Spleen (tissue), 11 donors: ENCODE measurements at regions not wholly inside any gene's neighbourhood (a gene's known extent, or its start where the extent isn't known, plus 50 kb on each side); places are given as distances from the start of the nearest gene placed in this dataset.
A peak's percentile ranks its signal among the peaks of the same experiment; 100 is the strongest.

Source experiments
- DNase-seq: peaks from one replicate; pipeline ENCODE4 v3.0.0-alpha.2; 2020
- H3K27ac ChIP-seq, 8 donors: fragments of 200-600 bp; sonication (generic) in 7 of 8; 1 replicate in 4 of 8; 2 replicates in 4 of 8; pipeline versions ENCODE4 v1.5.0 to v1.8.0; 2016 to 2021; ENCODE audit warnings: inconsistent platforms in 4 of 8, mild to moderate bottlenecking in 4 of 8, moderate library complexity in 1 of 8
- H3K27me3 ChIP-seq, 7 donors: fragments of 200-600 bp; sonication (generic) in 6 of 7; replicated peaks in 1 of 7; 1 replicate in 4 of 7; 2 replicates in 3 of 7; pipeline versions ENCODE4 v1.5.0 to v1.8.0; 2016 to 2021; ENCODE audit warnings: inconsistent platforms in 3 of 7, mild to moderate bottlenecking in 1 of 7
- H3K36me3 ChIP-seq, 6 donors: fragments of 200-600 bp; sonication (generic) in 5 of 6; 1 replicate in 4 of 6; 2 replicates in 2 of 6; pipeline versions ENCODE4 v1.5.0 to v1.8.0; 2016 to 2021; ENCODE audit warnings: inconsistent platforms in 2 of 6
- H3K4me1 ChIP-seq, 6 donors: fragments of 200-600 bp; sonication (generic) in 5 of 6; 1 replicate in 3 of 6; 2 replicates in 3 of 6; pipeline versions ENCODE4 v1.5.0 to v1.8.0; 2016 to 2021; ENCODE audit warnings: inconsistent platforms in 3 of 6
- H3K4me3 ChIP-seq, 8 donors: fragments of 200-600 bp; sonication (generic) in 7 of 8; 1 replicate in 4 of 8; 2 replicates in 4 of 8; pipeline versions ENCODE4 v1.5.0 to v1.8.0; 2016 to 2021; ENCODE audit warnings: inconsistent platforms in 4 of 8, mild to moderate bottlenecking in 4 of 8, moderate library complexity in 2 of 8
- H3K9me3 ChIP-seq, 8 donors: fragments of 200-600 bp; sonication (generic) in 7 of 8; 1 replicate in 4 of 8; 2 replicates in 4 of 8; pipeline versions ENCODE4 v1.5.0 to v1.8.0; 2016 to 2021; ENCODE audit warnings: inconsistent platforms in 4 of 8
- CTCF ChIP-seq, 11 experiments: fragments of 200-600 bp in 7 of 11; fragments of 450-650 bp in 4 of 11; sonication (generic) in 4 of 11; IDR thresholded peaks in 8 of 11; conservative IDR thresholded peaks in 3 of 11; 1 replicate in 7 of 11; 2 replicates in 4 of 11; pipeline versions ENCODE4 v1.4.0 to v1.8.0; 2016 to 2021; ENCODE audit warnings: antibody characterized with exemption in 11 of 11, inconsistent platforms in 4 of 11, mild to moderate bottlenecking in 1 of 11
- POLR2A ChIP-seq, 3 donors: fragments of 450-650 bp; IDR thresholded peaks; one replicate each; pipeline ENCODE4 v1.5.1; 2017; ENCODE audit warnings: antibody characterized with exemption in 3 of 3, mild to moderate bottlenecking in 1 of 3
- POLR2AphosphoS5 ChIP-seq, 3 donors: sonication (generic); formaldehyde crosslinking; IDR thresholded peaks; one replicate each; pipeline ENCODE4 v1.5.1; 2017; ENCODE audit warnings: antibody characterized with exemption in 3 of 3
- WGBS, 5 donors: extraction: QIAGEN DNeasy Blood & Tissue Kit in 3 of 5; methylation state at CpG; one replicate each; pipeline versions ENCODE4 v1.1.5 to v1.1.7; 2013 to 2018; 5-methylcytosine and 5-hydroxymethylcytosine counted together
- intact Hi-C: fragments of 100-400 bp; cut with DNase I; formaldehyde crosslinking; loops from one replicate; pipeline ENCODE4 v1.15.0; 2023; ENCODE audit warnings: low total_unique reads
- donor health status: healthy with polysubstance abuse.
- donor health status: DM: no; HTN: no; CAD: no; lungs with moderate emphysema.
- donor health status: DM: no; HTN: no; CAD: no.
- donor health status: Bipolar disorder and iron deficiency.
- donor health status: healthy.
- donor health status: DM: no; HTN: no; CAD: no.
- donor health status: DM: yes; HTN: yes; CAD: no.

GRCh38 chr14:53360829-53361228 is 207.7 kb upstream of the DDHD1 start:
- no peak for DNase-seq
- intact Hi-C loops = no loop called here
- no peak overlapping the region for H3K4me3 ChIP-seq
- peaks cover 0 to 17% (median 0%) of the 10 kb centered on the region in 8 donors for H3K9me3 ChIP-seq
- TF ChIP-seq CTCF (IDR thresholded peaks at IDR 0.05 in 8 of 11, conservative IDR thresholded peaks at IDR 0.05 in 3 of 11) = no peak
- TF ChIP-seq POLR2A (IDR thresholded peaks at IDR 0.05) = no peak
- no peak for TF ChIP-seq POLR2AphosphoS5 (IDR thresholded peaks at IDR 0.05)
- H3K27ac ChIP-seq = no peak overlapping the region
- no peaks in the 10 kb centered on the region for H3K27me3 ChIP-seq
- H3K36me3 ChIP-seq = no peaks in the 10 kb centered on the region
- H3K4me1 ChIP-seq = no peaks in the 10 kb centered on the region

DNA sequence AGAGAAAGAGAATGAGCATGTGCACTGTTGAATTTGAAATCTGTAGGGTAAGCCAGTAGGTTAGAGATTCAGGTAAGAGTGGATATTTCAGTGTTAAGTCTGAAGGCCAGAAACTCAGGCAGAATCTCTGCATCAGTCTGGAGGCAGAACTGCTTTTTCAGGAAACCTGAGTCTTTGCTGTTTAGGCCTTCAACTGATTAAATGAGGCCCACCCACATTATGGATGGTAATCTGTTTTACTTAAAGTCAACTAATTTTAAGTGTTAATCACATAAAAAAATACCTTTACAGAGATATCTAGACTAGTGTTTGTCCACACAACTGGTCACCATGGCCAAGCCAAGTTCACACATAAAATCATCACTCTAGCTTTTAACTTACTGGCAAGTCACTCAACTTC is 205.0 kb upstream of the DDHD1 start:
- H3K27me3 ChIP-seq = no peaks in the 10 kb centered on the region
- TF ChIP-seq POLR2AphosphoS5 (IDR thresholded peaks at IDR 0.05) = no peak
- no peak for TF ChIP-seq POLR2A (IDR thresholded peaks at IDR 0.05)
- no peak for TF ChIP-seq CTCF (IDR thresholded peaks at IDR 0.05 in 8 of 11, conservative IDR thresholded peaks at IDR 0.05 in 3 of 11)
- H3K4me3 ChIP-seq = no peak overlapping the region
- H3K4me1 ChIP-seq = no peaks in the 10 kb centered on the region
- H3K27ac ChIP-seq = no peak overlapping the region
- intact Hi-C loops = no loop called here
- no peaks in the 10 kb centered on the region for H3K36me3 ChIP-seq
- no peak for DNase-seq
- peaks cover 0 to 9% (median 0%) of the 10 kb centered on the region in 8 donors for H3K9me3 ChIP-seq

GRCh38 chr14:53356361-53357150 is 203.4 kb upstream of the DDHD1 start:
- intact Hi-C loops = no loop called here
- TF ChIP-seq CTCF (IDR thresholded peaks at IDR 0.05 in 8 of 11, conservative IDR thresholded peaks at IDR 0.05 in 3 of 11) (no peak), POLR2AphosphoS5 (IDR thresholded peaks at IDR 0.05) (no peak), POLR2A (IDR thresholded peaks at IDR 0.05) (no peak)
- WGBS, 5 donors = 82 to 91% (median 85%) methylated on average over 4 of the region's 4 CpGs

DNA sequence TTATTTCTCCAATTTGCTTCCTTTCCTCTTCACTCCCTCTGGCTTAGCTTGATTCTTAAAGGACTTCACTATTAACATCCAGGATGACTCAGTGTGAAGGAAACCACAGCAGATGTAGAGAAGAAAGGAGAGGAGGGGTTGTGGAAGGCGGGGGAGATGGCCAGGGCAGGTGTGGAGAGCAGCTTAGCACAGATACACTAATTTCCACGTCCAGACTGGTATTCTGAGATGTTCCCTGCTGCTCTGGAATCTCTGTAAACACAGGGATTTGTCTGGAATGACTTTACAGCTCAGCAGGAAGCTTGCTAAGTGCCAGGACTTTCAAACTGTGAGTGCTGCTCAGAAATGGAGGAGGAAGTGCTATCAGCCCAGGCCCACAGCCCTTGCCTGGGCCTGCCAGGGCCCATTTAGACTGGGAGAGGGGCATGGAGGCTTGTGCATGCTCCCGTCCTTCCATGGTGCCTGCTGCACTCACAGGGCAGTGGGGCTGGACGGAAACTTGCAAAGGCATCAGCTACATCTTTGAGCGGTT is 202.5 kb upstream of the DDHD1 start:
- peak overlapping the region in 1 of 8 donors; percentile 1 for H3K27ac ChIP-seq
- intact Hi-C loops = no loop called here
- 44 to 60% (median 50%) methylated on average over 5 of the region's 5 CpGs for WGBS, 5 donors
- TF ChIP-seq POLR2A (IDR thresholded peaks at IDR 0.05) = no peak
- no peak overlapping the region for H3K4me3 ChIP-seq
- no peaks in the 10 kb centered on the region for H3K36me3 ChIP-seq
- H3K4me1 ChIP-seq = no peaks in the 10 kb centered on the region
- no peaks in the 10 kb centered on the region for H3K27me3 ChIP-seq
- H3K9me3 ChIP-seq = no peaks in the 10 kb centered on the region
- DNase-seq = no peak

More at GRCh38 chr14:53356361-53357150, 203.4 kb upstream of the DDHD1 start:
- H3K4me3 ChIP-seq = no peak overlapping the region
- H3K4me1 ChIP-seq = no peaks in the 10 kb centered on the region
- DNase-seq = no peak
- no peaks in the 10 kb centered on the region for H3K36me3 ChIP-seq
- H3K27ac ChIP-seq = no peak overlapping the region
- no peaks in the 10 kb centered on the region for H3K27me3 ChIP-seq
- no peaks in the 10 kb centered on the region for H3K9me3 ChIP-seq
